ENCODE measurements at regions not wholly inside any gene's neighbourhood (a gene's known extent, or its start where the extent isn't known, plus 50 kb on each side); places are given as distances from the start of the nearest gene placed in this dataset.
"Not testable (repeated sequence)": the region's sequence is repeated elsewhere in the genome, so short reads cannot be mapped to it uniquely, and the experiment has no call there.

DNA sequence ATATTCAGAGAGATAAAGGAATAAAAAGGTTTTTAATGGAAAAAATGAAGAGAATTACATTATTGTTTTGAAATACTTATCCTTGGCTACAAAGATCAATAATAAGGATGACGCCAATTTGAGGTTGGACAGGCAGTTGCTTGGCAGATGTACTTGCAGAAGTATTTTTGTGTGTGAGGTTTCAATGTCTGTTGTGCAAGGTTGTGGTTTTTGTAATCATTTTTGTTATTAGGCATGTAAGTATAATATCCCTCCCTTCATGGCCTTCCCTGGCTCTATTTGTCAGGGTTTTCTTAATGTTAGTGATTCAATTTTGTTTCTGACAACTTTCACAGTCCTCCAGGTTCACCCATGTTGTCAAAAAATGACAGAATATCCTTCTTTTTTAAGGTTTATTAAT is 105.9 kb downstream of the OTOL1 start:
- no peak for DNase-seq

DNA sequence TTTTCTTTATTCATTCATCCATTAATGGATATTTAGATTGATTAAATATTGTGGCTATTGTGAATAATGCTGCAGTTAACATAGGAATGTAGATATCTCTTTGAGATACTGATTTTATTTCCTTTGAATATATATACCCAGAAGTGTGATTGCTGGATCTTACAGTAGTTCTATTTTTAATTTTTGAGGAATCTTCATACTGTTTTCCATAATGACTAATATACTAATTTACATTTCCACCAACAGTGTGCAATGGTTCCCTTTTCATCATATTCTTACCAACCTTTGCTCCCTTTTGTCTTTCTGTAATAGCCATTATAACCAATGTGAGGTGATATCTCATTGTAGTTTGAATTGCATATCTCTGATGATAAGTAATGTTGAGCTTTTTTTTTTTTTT is 106.3 kb downstream of the OTOL1 start:
- no peak for DNase-seq

DNA sequence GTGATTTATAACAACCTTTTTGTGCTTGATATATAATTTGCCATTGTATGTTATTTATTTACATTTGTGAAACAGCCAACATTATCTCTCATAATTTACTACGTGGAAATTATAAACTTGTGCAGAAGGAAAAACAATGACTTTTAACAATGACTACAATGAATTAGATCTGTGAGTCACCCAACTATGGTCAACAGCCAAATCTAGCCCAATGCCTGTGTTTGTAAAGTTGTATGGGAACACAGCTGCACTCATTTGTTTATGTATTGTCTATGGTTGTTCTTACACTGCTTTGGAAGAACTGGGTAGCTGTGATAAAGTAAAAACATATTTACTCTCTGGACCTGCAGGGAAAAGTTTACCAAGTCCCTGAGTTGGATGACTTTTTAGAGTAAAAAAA is 110.4 kb downstream of the OTOL1 start:
- no peak for DNase-seq

DNA sequence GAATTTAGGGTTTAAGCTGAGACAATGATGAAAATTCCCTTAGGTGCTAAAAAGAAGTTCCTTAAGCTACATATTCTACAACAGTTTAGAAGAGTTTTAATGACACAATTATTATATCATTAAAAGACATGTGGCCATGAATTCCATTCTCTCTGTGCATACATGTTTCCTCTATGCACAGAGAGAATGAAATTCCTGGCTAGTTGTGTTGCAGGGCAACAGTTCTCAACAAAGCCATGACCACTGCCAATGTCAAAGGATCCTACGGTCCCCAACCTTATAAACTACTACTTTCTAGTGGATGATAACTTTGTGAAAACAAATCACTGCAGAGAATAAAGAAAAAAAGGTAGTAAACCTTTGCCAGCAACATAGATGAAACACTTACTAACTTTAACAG is 122.7 kb downstream of the OTOL1 start:
- DNase-seq: no peak

DNA sequence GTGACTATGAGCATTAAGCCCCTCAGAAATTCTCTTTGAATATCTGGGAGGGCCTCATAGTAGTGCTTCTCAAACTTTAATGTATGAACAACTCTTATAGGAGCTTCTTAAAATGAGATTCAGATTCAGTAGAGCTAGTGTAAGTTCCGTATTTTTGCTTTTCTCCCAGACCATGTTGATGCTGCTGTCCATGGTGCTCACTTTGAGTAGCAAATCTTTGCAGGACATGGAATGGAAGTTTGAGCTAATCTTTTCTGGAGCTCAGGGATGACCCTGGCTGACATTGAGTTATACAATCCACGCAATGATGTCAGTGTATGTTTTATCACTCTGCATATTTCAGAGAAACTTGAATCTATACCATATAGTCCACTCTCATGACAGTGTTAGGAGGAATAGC is 134.2 kb downstream of the OTOL1 start:
- no peak for DNase-seq

DNA sequence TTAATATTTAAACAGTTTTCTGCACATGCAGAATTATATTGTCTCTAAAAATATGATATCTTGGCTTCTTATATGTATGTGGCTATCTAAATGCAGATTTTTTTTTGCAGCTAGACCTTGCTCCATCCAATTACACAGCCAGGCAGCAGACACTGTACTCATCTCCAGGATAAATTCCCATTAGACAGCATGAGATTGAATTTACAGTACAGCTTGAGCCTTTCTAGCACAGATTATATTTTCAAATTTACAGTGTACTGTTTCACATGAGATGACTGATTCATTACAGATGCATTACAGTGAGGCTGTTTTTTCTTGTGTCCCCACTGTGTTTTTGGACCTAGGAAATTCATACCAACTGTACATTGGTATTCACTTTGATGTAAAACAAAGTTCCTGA is 134.9 kb downstream of the OTOL1 start:
- DNase-seq: no peak

DNA sequence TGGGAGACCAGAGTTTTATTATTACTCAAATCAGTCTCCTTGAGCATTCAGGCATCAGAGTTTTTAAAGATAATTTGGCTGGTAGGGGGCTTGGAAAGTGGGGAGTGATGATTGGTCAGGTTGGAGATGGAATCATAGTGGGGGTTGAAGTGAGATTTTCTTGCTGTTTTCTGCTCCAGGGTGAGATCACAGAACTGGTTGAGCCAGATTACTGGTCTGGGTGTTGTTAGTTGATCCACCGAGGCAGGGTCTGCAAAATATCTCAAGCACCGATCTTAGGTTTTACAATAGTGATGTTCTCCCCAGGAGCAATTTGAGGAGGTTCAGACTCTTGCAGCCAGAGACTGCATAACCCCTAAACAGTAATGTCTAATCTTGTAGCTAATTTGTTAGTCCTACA is 141.0 kb downstream of the OTOL1 start:
- DNase-seq: no peak

DNA sequence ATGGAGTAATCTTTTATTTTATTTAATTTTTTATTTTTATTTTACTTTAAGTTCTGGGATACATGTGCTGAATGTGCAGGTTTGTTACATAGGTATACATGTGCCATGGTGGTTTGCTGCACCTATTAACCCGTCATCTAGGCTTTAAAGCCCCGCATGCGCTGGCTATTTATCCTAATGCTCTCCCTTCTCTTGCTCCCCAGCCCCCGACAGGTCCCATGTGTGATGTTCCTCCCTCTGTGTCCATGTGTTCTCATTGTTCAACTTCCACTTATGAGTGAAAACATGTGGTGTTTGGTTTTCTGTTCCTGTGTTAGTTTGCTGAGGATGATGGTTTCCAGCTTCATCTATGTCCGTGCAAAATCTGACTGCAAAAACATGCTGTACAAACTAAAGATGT is 142.5 kb downstream of the OTOL1 start:
- DNase-seq: not testable (repeated sequence)

DNA sequence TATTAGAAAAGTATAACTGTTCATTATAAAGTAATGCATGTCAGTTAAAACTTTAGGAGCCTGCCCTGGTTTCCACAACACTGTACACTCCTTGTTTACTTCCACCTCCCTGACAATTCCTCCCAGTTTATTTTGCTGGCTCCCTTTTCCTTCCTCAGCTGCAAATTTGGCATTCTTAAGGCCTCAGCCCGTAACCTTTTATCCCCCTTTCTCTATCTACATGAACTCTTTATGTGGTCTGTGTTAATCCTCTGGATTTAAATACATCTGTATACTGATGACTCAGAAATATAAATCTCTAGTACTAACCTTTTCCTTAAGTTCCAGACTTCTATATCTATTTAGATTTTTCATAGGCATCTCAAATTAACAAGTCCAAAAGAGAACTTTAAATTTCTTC is 143.6 kb downstream of the OTOL1 start:
- DNase-seq: no peak

DNA sequence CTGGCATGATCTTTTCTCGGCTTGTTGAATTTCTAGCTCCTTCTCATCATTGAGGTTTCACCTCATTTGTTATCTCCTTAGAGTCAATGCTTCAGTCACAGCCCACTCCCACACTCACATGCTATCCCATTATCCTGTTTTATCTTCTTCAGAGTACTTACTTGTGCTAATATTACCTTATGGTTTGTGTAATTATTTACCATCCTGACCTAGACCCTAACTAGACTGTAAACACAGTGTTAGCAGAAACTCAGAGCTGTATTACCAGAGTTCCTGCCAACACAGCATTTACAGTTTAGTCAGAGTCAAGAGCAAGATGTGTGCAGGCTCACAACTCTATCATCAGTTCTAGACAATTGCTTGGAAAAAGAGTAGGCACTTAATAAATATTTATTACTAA is 144.7 kb downstream of the OTOL1 start:
- peak; percentile 14 for DNase-seq

DNA sequence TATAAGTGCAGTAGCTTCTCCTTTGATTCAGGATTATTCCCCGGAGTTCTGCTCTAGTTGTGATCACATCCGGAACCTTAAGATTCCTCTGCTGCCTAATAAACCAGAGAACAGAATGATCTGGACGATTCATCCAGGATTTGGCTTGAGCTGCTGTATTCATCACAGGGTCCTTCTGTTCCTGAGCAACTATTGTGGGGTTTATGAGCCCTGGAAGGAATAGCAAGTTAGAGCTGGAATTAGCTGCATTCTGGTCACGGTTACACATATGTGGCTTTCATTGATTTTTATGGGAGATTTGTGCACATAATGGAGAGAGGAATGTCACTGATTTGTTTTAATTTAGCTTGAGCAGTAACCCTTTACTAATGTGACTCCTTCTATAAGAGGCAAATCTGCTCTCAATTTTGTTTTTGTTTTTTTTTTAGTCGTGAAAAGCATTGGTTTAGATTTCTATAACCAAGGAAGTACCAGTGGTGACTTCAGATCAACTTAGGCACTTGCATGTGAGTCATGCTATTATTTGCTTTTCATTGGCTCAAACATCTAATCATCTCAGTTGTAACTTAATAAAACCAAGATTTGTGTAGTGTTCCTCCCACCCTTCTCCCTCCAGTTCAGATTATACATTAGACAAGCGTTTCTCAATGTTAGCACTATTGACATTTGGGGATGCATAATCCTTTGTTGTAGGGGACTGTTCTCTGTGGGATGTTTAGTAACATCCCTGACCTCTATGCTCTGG is 148.5 kb downstream of the OTOL1 start:
- peak; percentile 4 for DNase-seq

DNA sequence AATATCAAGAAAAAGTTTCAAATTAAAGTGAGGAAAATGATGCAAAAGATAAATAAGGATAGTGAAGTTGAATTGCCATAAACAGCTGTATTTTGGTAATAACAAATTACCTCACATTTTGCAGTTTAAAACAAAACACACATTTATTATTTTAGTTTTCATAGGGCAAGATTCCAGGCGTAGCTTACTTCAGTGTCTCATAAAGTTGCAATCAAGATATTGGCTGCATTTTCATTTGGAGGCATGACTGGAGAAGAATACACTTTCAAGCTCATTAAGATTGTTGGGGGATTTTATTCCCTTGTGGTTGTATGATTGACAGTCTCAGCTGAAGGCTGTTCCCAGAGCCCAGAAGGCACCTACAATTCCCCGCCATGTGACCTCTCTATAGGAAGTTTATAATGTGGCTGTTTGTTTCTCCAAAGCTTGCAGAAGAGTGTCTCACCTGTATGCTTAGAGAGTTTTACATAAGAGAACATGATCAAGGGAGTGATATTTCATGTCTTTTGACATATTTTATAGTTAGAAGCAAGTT is 151.4 kb downstream of the OTOL1 start:
- no peak for DNase-seq

DNA sequence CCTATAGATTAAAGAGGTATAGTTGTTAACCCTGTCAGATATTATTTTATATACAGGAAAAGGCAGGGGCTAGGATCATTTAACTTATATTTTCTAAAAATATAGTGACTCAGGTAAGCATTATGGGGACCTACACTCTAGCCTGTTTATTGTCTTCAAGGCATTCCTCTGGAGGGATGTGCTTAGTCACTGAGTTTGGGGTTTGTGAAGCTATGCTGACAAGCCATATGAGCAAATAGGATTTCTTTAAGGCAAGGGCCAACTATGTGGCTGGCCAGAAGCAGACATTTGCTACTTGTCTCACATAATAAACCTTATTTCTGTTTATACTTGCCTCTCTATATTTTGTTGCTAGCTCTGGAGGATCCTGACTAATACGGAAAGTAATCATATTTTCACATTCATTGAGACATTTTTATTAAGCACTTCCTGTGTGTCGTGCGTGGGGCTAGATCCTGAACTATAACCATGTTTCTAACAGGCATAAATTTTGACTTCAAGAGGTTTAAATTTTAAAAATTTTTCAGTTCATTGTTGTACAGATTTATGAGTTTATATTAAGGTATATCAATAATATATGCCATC is 153.4 kb downstream of the OTOL1 start:
- no peak for DNase-seq

DNA sequence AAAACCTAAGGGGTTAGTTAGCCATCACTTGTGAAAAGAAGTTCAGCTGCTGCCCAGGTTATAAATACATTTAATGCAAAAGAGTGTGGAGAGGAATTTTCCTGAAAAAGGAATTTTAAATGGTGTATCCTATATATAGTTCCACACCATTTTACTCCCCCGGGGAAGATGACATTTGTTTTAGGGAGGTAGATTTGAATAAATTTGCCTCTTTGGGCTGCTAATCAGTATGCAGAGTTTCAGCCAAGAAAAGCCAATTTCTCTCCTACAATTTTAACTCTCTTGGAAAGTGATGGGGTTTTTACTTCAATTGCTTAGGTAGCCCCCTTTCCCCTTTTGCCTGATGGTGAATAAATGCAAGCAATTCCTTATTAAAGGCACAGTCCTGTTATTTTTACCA is 161.2 kb downstream of the OTOL1 start:
- DNase-seq: no peak

DNA sequence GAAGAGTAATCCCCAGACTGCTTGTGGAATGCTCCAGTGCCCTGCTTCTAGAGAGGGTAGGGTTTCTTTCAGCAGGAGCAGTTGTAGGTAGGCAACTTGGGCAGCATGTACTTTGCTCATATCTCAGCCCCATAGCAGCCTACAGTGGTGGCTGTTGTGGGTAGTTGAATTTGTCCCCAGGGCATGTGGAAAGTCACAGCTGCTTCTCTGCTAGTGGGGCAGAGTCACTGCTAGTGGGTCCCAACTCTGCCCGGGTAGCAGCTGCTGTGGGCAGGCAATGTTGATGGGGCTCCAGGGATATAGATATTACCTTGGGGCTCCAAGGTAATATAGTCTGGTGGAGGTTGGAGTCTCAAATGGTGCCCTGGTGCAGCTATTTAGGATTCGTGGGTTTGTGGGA is 174.5 kb downstream of the OTOL1 start:
- DNase-seq: no peak

DNA sequence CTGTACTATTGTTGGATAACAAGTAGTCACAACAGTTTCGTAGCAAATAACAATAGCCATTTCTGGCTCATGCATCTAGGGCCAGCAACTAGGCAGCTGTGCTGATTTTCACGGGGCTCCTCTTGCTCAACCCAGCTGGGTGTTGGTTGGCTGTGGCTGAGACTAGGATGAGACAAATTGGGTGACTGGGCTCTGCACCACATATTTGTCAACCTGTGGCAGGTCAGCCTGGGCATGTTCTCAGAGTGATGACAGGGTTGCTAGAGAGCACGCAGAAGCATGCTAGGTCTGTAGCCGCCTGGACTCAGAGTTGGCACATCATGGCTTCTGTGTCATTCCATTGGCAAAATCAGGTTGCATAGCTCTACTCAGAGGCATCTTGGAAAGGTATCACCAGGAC is 175.9 kb downstream of the OTOL1 start:
- no peak for DNase-seq

DNA sequence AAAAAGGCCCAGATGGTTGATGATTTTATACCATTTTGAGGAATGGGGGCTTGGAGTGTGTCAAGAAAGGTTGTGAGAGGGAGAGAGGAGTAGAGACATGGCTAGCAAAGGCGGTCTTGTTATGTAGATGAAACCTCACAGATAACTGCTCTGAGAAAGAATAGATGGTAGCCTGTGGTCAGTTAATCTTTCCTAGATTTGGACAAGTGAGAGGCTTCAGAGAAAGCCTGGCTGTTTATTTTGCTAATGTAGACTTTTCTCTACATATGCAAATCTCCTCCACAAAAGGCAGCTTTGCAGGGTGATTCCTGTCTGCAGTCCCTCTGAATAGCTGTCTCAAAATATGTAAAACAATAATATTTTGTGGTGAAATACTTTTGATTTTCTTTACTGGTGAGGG is 177.3 kb downstream of the OTOL1 start:
- DNase-seq: no peak

DNA sequence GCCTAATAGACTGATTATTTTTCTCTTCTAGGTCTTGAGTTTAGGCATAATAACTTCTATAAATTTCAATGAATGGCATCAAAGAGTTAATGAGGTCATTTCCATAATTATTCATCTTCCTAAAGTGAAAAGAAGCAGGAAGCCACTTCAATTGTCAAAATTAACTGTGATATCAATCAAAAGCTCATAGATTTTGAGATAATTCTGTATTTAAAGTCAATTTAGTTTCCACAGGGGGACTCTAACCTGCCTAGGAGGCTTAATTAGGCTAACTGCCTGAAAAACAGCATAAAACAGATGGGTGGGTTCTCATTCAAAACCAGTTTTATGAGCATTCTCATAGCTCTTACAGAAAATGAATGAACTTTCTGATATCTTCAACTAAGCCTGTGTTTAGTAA is 177.8 kb downstream of the OTOL1 start:
- no peak for DNase-seq

DNA sequence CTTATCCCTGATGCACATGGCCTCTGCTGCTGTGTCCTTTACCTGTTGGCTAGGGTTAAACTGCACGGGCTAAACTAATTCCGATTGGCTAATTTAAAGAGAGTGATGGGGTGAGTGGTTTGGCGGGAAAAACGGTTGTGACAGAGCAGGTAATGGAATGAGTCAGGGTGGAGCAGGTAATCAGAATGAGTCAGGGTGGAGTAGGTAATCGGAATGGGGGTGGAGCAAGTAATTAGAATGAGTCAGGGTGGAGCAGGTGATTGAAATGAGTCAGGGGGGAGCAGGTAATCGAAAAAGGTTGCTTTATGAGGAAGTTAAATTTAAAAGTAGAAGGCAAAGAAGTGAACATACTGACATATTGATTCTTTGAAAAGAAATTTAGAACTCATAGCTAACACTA is 185.2 kb downstream of the OTOL1 start:
- DNase-seq: not testable (repeated sequence)

DNA sequence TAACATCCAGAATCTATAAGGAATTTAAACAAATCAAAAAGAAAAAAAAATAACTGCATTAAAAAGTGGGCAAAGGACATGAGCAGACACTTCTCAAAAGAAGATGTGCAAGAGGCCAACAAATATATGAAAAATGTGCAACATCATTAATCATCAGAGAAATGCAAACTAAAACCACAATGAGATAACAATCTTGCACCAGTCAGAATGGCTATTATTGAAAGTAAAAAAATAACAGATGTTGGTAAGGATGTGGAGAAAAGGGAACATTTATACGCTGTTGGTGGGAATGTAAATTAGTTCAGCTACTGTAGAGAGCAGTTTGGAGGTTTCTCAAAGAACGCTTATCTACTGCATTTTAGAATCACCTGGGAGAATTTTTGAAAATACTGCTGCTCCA is 186.1 kb downstream of the OTOL1 start:
- DNase-seq: no peak

DNA sequence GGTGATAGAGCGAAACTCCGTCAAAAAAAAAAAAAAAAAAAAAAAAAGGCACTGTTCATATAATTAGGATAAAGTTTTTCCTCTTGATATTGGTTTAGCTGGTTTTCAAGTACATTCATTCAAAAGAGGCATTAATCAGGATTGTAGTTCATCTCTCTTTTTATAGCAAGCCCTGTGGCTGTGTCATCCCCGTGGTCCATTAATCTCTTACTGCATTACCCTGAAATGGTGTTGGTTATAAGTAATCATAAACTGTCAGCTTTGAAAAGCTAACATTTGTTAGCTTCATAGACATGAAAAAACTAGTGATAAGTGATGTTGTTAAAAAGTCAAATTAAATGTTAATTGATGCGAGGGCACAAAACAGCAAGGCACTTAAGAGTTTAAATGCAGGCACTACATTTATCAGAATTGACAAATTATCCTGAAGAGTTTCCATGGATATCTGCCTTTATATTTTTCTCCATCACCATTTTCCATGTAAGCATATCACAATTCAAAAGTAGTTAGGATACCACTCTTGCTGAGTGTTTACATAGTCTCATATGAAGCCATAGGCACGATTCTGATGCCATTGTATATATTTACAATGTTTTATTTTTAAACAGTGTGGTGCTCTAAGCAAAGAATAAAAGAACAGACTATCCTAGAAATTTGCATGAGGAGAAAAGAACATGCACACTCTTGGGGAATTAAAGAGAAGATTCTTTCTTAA is 193.1 kb downstream of the OTOL1 start:
- peak; percentile 65 for DNase-seq

DNA sequence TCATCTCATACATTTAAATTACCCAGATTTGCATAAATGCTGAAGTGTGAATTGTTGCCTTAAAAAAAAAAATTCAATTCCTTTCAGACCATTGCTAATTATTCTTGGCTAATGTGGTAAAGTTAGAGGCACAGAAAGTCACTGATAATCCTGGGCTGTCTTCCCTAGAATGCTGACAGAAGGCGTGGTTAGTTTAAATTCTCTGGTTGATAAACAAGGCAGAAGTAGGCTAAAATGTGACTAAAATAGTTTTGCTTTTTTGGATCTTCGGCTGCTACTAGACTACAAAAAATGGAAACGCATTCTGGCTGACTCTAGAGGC is 193.7 kb downstream of the OTOL1 start:
- no peak for DNase-seq

DNA sequence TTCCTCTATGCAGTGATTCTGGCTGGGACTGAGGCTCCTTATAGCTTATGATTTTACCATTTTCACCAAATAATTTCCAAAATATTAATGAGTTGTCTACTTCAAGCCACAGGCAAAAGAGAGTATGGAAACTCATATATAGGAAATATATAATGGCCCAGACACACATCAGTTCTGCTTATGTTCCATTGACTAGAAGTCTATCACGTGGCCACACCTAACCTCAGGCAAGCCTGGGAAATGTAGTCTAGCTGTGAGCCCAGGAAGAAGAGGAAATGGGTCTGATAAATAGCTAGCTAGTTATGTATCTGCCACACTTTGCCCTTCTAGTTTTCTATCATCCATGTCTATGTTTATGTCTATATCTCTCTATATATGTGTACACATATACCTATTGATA is 195.1 kb downstream of the OTOL1 start:
- DNase-seq: peak; percentile 2
